ENCODE measurements at regions not wholly inside any gene's neighbourhood (a gene's known extent, or its start where the extent isn't known, plus 50 kb on each side); places are given as distances from the start of the nearest gene placed in this dataset.

- TF ChIP-seq CTCF (IDR thresholded peaks at IDR 0.05 in 4 of 5, conservative IDR thresholded peaks at IDR 0.05 in 1 of 5) (no peak), POLR2A (IDR thresholded peaks at IDR 0.05) (no peak)
These were observed 637.5 kb upstream of the SLIT2 start for GRCh38 chr4:19614171-19614570.

Data from gastrocnemius medialis (tissue), 4 donors.